Cardiac muscle cell (in vitro differentiated cells and primary cell): ENCODE measurements at regions not wholly inside any gene's neighbourhood (a gene's known extent, or its start where the extent isn't known, plus 50 kb on each side); places are given as distances from the start of the nearest gene placed in this dataset.

Experiments used
- DNase-seq, 2 donors: peaks; one replicate each; pipeline versions ENCODE4 v3.0.0 to v3.0.0-alpha.2; 2010 to 2017; ENCODE audit warnings: low read depth in 1 of 2, low spot score in 1 of 2
- H3K27ac ChIP-seq: fragments of 200-600 bp; sonication (generic); 2 replicates; pipeline ENCODE4 v1.5.1; 2016
- H3K27me3 ChIP-seq: fragments of 200-600 bp; sonication (generic); 2 replicates; pipeline ENCODE4 v1.6.0; 2016; ENCODE audit warnings: control low read depth
- H3K36me3 ChIP-seq: fragments of 200-600 bp; sonication (generic); 2 replicates; pipeline ENCODE4 v1.5.1; 2016; ENCODE audit warnings: control low read depth
- H3K4me1 ChIP-seq: fragments of 200-600 bp; sonication (generic); 2 replicates; pipeline ENCODE4 v1.8.1; 2017; ENCODE audit warnings: low read depth, mild to moderate bottlenecking, mixed run types
- H3K4me3 ChIP-seq: fragments of 200-600 bp; sonication (generic); 2 replicates; pipeline ENCODE4 v1.5.1; 2016; ENCODE audit warnings: mild to moderate bottlenecking
- H3K9me3 ChIP-seq: fragments of 200-600 bp; sonication (generic); 2 replicates; pipeline ENCODE4 v1.5.1; 2017; ENCODE audit warnings: low read depth, mild to moderate bottlenecking, control low read depth
- TF ChIP-seq, protein P1 (sequence below): IDR thresholded peaks from 2 replicates; pipeline ENCODE4 v1.5.1; 2012; ENCODE audit warnings: low read depth, mild to moderate bottlenecking, low read length

DNA sequence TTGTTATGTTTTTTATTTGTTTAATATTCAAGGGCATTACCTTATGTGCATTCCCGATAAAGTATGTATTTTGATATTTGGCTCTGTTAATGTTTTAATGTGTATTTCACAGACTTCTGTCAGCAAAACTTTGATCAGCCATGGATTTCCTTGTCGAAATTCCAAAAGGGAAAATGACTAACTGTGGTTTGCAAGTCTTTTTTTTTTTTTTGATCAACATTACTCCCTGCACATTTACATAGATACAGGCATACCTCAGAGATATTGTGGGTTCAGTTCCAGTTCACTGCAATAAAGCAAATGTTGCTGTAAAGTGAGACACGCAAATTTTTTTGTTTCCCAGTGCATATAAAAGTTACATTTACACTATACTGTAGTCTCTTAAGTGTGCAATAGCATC lies 351.9 kb downstream of the CXCL12 start:
- Histone ChIP-seq H3K27me3 (no peaks in the 10 kb centered on the region), H3K4me3 (no peak overlapping the region), H3K4me1 (no peaks in the 10 kb centered on the region), H3K9me3 (no peaks in the 10 kb centered on the region), H3K27ac (no peak overlapping the region), H3K36me3 (no peaks in the 10 kb centered on the region)
- TF ChIP-seq, protein P1, sequence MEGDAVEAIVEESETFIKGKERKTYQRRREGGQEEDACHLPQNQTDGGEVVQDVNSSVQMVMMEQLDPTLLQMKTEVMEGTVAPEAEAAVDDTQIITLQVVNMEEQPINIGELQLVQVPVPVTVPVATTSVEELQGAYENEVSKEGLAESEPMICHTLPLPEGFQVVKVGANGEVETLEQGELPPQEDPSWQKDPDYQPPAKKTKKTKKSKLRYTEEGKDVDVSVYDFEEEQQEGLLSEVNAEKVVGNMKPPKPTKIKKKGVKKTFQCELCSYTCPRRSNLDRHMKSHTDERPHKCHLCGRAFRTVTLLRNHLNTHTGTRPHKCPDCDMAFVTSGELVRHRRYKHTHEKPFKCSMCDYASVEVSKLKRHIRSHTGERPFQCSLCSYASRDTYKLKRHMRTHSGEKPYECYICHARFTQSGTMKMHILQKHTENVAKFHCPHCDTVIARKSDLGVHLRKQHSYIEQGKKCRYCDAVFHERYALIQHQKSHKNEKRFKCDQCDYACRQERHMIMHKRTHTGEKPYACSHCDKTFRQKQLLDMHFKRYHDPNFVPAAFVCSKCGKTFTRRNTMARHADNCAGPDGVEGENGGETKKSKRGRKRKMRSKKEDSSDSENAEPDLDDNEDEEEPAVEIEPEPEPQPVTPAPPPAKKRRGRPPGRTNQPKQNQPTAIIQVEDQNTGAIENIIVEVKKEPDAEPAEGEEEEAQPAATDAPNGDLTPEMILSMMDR: no peak
- DNase-seq: peak in 1 of 2 donors; percentile 89

DNA sequence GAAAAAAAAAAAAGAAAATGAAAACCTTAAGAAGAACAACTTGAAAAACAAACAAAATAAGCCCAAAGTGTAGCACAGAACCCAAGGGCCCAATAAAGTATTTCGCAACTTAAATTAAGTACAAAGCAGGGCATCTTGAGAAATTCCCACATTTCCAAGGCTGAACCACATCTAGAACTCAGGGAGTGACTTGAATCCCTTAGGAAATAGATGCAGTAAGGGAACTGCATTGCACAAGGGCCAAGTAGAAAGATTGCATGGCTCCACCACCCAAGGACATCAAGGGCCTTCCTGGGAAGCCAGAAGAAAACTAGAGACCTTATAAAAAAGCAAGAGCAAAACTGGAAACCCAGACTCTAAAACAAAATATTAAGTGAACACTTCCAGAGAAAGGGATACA lies 352.7 kb downstream of the CXCL12 start:
- no peaks in the 10 kb centered on the region for H3K27me3 ChIP-seq
- H3K4me1 ChIP-seq: no peaks in the 10 kb centered on the region
- peak in 1 of 2 donors; percentile 82 for DNase-seq
- H3K36me3 ChIP-seq: no peaks in the 10 kb centered on the region
- H3K27ac ChIP-seq: no peak overlapping the region
- no peak overlapping the region for H3K4me3 ChIP-seq
- no peaks in the 10 kb centered on the region for H3K9me3 ChIP-seq
- TF ChIP-seq, protein P1: no peak

DNA sequence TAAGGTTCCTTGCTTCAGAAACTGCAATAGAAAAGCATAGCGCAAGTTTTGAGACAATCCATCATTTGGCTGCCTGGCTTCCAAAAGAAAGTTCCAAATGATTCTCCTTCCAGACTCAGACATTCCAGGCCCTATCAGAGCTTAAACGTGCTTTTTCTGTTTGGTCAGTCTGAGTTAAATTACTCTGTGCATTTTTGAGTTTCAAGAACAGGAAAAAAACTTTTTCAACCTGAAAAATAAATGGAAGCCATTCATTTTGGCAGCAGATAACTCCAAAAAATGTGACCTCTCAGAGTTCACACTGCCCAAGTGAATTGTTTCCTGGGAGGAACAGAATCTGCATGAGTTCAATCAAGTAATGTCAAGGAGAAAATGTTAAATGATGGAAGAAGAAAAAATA lies 354.2 kb downstream of the CXCL12 start:
- Histone ChIP-seq H3K4me1 (no peaks in the 10 kb centered on the region), H3K36me3 (no peaks in the 10 kb centered on the region), H3K27me3 (no peaks in the 10 kb centered on the region), H3K4me3 (no peak overlapping the region), H3K9me3 (no peaks in the 10 kb centered on the region), H3K27ac (no peak overlapping the region)
- DNase-seq: peak in 1 of 2 donors; percentile 17
- TF ChIP-seq, protein P1: no peak

DNA sequence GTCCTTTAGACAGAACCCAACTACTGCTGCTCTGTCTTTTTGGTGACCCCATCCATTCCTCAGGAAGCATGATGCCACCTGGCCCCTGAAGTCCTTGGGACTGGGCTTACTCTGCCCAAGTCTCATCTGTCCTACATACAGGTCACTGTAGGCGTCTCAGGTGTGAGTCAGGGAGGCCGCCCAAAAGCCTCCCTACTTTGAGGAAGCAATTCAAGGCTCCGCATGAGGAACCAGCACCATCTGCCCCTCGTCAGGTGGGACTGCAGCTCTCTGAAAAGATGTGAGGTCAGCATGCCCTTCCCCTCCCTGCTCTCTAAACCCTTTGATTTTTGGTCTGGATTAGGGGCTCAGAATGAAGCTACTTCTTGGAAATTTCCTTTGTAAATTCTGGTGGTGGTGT lies 354.8 kb downstream of the CXCL12 start:
- Histone ChIP-seq H3K4me3 (no peak overlapping the region), H3K36me3 (no peaks in the 10 kb centered on the region), H3K9me3 (no peaks in the 10 kb centered on the region), H3K4me1 (no peaks in the 10 kb centered on the region), H3K27me3 (no peaks in the 10 kb centered on the region), H3K27ac (no peak overlapping the region)
- TF ChIP-seq, protein P1: no peak
- DNase-seq: no peak

DNA sequence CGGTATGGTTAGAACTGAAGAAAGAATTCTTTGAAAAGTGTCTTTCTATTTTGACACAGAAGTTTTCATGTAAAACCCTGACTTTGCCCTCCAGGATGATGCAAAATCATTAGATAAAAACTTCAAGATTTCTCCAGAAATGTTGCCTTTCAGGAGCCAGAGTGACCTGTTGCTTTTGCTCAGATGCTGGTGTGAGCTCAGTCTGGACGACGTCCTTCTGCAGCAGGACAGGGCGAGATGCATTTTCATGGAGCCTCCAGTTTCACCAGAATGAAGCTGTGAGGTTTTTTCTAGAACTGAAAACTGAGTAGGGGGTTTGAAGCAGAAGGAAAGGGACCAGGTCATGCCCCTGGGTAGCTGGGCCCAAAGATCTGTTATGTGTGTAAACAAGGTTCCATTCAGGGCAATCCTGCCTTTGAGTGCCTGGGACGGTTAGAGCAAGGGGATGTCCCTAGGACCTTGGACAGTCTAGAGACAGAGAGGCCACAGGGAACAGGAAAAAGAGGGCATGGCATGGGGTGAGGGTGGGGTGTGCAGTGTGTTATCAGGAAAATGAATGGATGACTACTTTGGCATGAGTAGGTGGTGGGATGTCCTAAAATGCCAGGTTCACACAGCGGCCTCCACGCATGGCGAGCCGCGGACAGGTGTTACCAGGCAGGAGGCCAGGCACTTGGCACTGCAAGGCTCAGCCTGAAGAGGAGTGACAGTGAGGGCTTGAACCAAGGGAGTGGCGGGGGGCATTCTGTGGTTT lies 356.3 kb downstream of the CXCL12 start:
- Histone ChIP-seq H3K27me3 (no peaks in the 10 kb centered on the region), H3K9me3 (no peaks in the 10 kb centered on the region), H3K36me3 (no peaks in the 10 kb centered on the region), H3K4me3 (no peak overlapping the region), H3K4me1 (no peaks in the 10 kb centered on the region), H3K27ac (no peak overlapping the region)
- no peak for DNase-seq
- TF ChIP-seq, protein P1: no peak
